ENCODE measurements at regions not wholly inside any gene's neighbourhood (a gene's known extent, or its start where the extent isn't known, plus 50 kb on each side); places are given as distances from the start of the nearest gene placed in this dataset.

DNA sequence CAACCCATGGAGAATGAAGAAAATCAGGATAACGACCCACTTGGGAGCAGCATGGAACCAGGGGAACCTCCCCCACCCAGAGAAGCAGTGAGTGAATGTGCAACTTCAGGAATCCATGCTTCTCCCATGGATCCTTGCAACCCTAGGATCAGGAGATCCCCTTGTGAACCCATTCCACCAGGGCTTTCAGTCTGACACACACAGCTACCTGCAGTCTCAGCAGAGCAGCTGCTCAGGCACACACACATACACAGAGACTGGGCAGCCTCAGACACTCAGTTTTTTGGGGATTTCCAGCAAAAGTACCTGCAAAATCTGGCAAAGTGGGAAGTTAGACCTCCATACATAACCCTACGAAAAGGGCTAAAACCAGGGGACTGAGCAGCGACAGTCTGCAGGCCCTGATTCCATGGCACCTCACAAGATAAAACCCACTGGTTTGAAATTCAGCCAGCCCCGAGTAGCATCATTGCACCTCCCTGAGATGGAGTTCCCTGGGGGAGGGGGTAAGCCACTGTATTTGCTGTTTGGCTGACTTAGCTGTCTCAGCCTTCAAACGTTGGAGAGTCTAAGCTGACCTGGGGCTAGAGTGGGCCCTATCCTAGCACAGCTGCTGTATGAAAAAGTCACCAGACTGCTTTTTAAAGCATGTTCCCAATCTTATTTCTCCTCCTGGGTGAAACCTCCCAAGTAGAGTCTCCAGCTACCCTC, 737.5 kb upstream of the NDST4 start:
- no peak for TF ChIP-seq CTCF (conservative IDR thresholded peaks at IDR 0.05; ENCODE audit: low read depth, low read length)
- TF ChIP-seq EZH2 (IDR thresholded peaks at IDR 0.05; ENCODE audit: low read length, unreplicated experiment) = no peak

Data from PC-3 (cell line).